ENCODE measurements at regions not wholly inside any gene's neighbourhood (a gene's known extent, or its start where the extent isn't known, plus 50 kb on each side); places are given as distances from the start of the nearest gene placed in this dataset.

GRCh38 chr2:128608921-128609880, 290.5 kb upstream of the HS6ST1 start:
- no peak overlapping the region for H3K9ac ChIP-seq (replicated peaks; ENCODE audit: extremely low read depth, insufficient read depth, low read length)
- intact Hi-C loops (cut with micrococcal nuclease): no loop called here
- no peak for DNase-seq (ENCODE audit: low read depth, low spot score)
- no peaks in the 10 kb centered on the region for H3K27me3 ChIP-seq (ENCODE audit: control insufficient read depth in 2 of 2, insufficient read depth in 2 of 2, low read length in 2 of 2)
- no peaks in the 10 kb centered on the region for H3K79me2 ChIP-seq (ENCODE audit: control insufficient read depth, insufficient read depth, low read length)
- POLR2A ChIA-PET: no interaction called here
- no peaks in the 10 kb centered on the region for H3K36me3 ChIP-seq (ENCODE audit: control insufficient read depth in 2 of 2, extremely low read depth in 1 of 2, insufficient read depth in 2 of 2, low read length in 2 of 2)
- H2AFZ ChIP-seq (ENCODE audit: low read depth, low read length): no peak overlapping the region
- FAIRE-seq: no peak
- H3K9me3 ChIP-seq (replicated peaks; ENCODE audit: control insufficient read depth, insufficient read depth, low read length): no peaks in the 10 kb centered on the region
- no peaks in the 10 kb centered on the region for H3K4me1 ChIP-seq (ENCODE audit: control insufficient read depth, extremely low read depth, insufficient read depth, low read length)
- H3K27ac ChIP-seq (ENCODE audit: insufficient read depth, low read depth, low read length): no peak overlapping the region
- dilution Hi-C loops (cut with MboI; ENCODE audit: extremely low pct_ligation_motif_present, low sequenced_read_pairs): no loop called here
- CTCF ChIA-PET: no interaction called here
- H3K4me3 ChIP-seq (replicated peaks in 1 of 3; ENCODE audit: insufficient read depth in 1 of 3, low read depth in 1 of 3, low read length in 3 of 3): no peak overlapping the region
- no peaks in the 10 kb centered on the region for H3K9me1 ChIP-seq (replicated peaks; ENCODE audit: control insufficient read depth, extremely low read depth, insufficient read depth, low read length)
- H4K20me1 ChIP-seq (replicated peaks; ENCODE audit: control insufficient read depth, extremely low read depth, insufficient read depth, low read length): no peaks in the 10 kb centered on the region
- no TSS peak for BruUV-seq (replicated peaks)
- no peak for TF ChIP-seq JUN (IDR thresholded peaks at IDR 0.05; ENCODE audit: borderline replicate concordance, insufficient read depth, insufficient read length, low read depth)
- no peak for TF ChIP-seq GATA2 (IDR thresholded peaks at IDR 0.05; ENCODE audit: insufficient read depth, insufficient read length, low read depth, low read length)
- no peak for TF ChIP-seq POLR2A (IDR thresholded peaks at IDR 0.05; ENCODE audit: low read depth, low read length)
- TF ChIP-seq CTCF (IDR thresholded peaks at IDR 0.05; ENCODE audit: extremely low read depth in 1 of 2, insufficient read depth in 1 of 2, low read depth in 1 of 2, low read length in 2 of 2): no peak
- TF ChIP-seq EZH2 (IDR thresholded peaks at IDR 0.05; ENCODE audit: borderline replicate concordance, low read depth, low read length, severe bottlenecking): no peak
- TF ChIP-seq FOS (IDR thresholded peaks at IDR 0.05; ENCODE audit: borderline replicate concordance, insufficient read depth, low read length): no peak
- TF ChIP-seq POLR2AphosphoS5 (IDR thresholded peaks at IDR 0.05; ENCODE audit: insufficient read depth, low read depth, low read length): no peak
- no peak for TF ChIP-seq MAX (IDR thresholded peaks at IDR 0.05; ENCODE audit: insufficient read depth, insufficient read length)
- TF ChIP-seq MYC (IDR thresholded peaks at IDR 0.05; ENCODE audit: low read depth, low read length): no peak
- H3K4me2 ChIP-seq (ENCODE audit: insufficient read depth, low read length): no peak overlapping the region
